Neural progenitor cell (in vitro differentiated cells): ENCODE measurements at regions not wholly inside any gene's neighbourhood (a gene's known extent, or its start where the extent isn't known, plus 50 kb on each side); places are given as distances from the start of the nearest gene placed in this dataset.

Experiments used
- DNase-seq: peaks from one replicate; pipeline ENCODE4 v3.0.0-alpha.2; 2016; ENCODE audit warnings: low spot score
- H2AFZ ChIP-seq: fragments of 200-600 bp; sonication (generic); replicated peaks from 2 replicates; pipeline ENCODE4 v1.6.1; 2016; ENCODE audit warnings: antibody characterized with exemption
- H3F3A ChIP-seq: fragments of 200-600 bp; sonication (generic); 2 replicates; pipeline ENCODE4 v1.6.1; 2016; ENCODE audit warnings: antibody characterized with exemption, low read depth
- H3K27ac ChIP-seq: fragments of 200-600 bp; sonication (generic); 2 replicates; pipeline ENCODE4 v1.5.1; 2016; ENCODE audit warnings: mild to moderate bottlenecking
- H3K27me3 ChIP-seq: fragments of 200-600 bp; sonication (generic); 2 replicates; pipeline ENCODE4 v1.6.1; 2016; ENCODE audit warnings: mild to moderate bottlenecking, moderate library complexity
- H3K36me3 ChIP-seq: fragments of 200-600 bp; sonication (generic); 2 replicates; pipeline ENCODE4 v1.5.1; 2016
- H3K4me1 ChIP-seq: fragments of 200-600 bp; sonication (generic); 2 replicates; pipeline ENCODE4 v1.6.1; 2016; ENCODE audit warnings: mixed run types
- H3K4me2 ChIP-seq: fragments of 200-600 bp; sonication (generic); 2 replicates; pipeline ENCODE4 v1.6.1; 2016
- H3K4me3 ChIP-seq: fragments of 200-600 bp; sonication (generic); 2 replicates; pipeline ENCODE4 v1.5.1; 2016
- H3K79me2 ChIP-seq: fragments of 200-600 bp; sonication (generic); 2 replicates; pipeline ENCODE4 v1.6.1; 2016; ENCODE audit warnings: low read depth
- H3K9ac ChIP-seq: fragments of 200-600 bp; sonication (generic); 2 replicates; pipeline ENCODE4 v1.6.1; 2016
- H3K9me3 ChIP-seq: fragments of 200-600 bp; sonication (generic); 2 replicates; pipeline ENCODE4 v1.5.1; 2016; ENCODE audit warnings: low read depth
- H4K20me1 ChIP-seq: fragments of 200-600 bp; sonication (generic); 2 replicates; pipeline ENCODE4 v1.6.1; 2016; ENCODE audit warnings: low read depth
- H3K27ac Mint-ChIP-seq: 3 replicates; pipeline ENCODE4 v1.8.0; 2021; ENCODE audit warnings: mixed read lengths
- H3K27me3 Mint-ChIP-seq: 2 replicates; pipeline ENCODE4 v1.8.0; 2022; ENCODE audit warnings: low read depth, mild to moderate bottlenecking, inconsistent platforms, moderate library complexity, mixed read lengths; ENCODE audit not compliant: insufficient read depth
- H3K36me3 Mint-ChIP-seq: 3 replicates; pipeline ENCODE4 v1.8.0; 2021; ENCODE audit warnings: mixed read lengths
- H3K4me1 Mint-ChIP-seq: 3 replicates; pipeline ENCODE4 v1.8.0; 2021; ENCODE audit warnings: mixed read lengths
- H3K4me3 Mint-ChIP-seq: 3 replicates; pipeline ENCODE4 v1.8.0; 2021; ENCODE audit warnings: mild to moderate bottlenecking, moderate library complexity, mixed read lengths
- H3K9me3 Mint-ChIP-seq: 3 replicates; pipeline ENCODE4 v1.8.0; 2020; ENCODE audit warnings: mixed read lengths
- CTCF ChIP-seq: fragments of 200-600 bp; sonication (generic); IDR thresholded peaks from 2 replicates; pipeline ENCODE4 v1.5.1; 2017; ENCODE audit warnings: antibody characterized with exemption, mild to moderate bottlenecking
- EZH2 ChIP-seq: fragments of 200-600 bp; sonication (generic); IDR thresholded peaks from 2 replicates; pipeline ENCODE4 v1.6.1; 2017; ENCODE audit warnings: antibody characterized with exemption, mild to moderate bottlenecking, moderate library complexity
- EZH2phosphoT487 ChIP-seq: fragments of 200-600 bp; sonication (generic); IDR thresholded peaks from 2 replicates; pipeline ENCODE4 v1.6.1; 2017; ENCODE audit warnings: antibody characterized with exemption

- Histone ChIP-seq H3K4me3 (no peak overlapping the region), H3K9me3 (no peaks in the 10 kb centered on the region), H3K79me2 (no peaks in the 10 kb centered on the region), H3K36me3 (no peaks in the 10 kb centered on the region), H4K20me1 (no peaks in the 10 kb centered on the region), H3K4me2 (no peak overlapping the region), H3K27ac (no peak overlapping the region), H3K4me1 (no peaks in the 10 kb centered on the region), H3F3A (no peaks in the 10 kb centered on the region), H3K9ac (no peak overlapping the region), H3K27me3 (no peaks in the 10 kb centered on the region), H2AFZ (no peak overlapping the region)
- DNase-seq: no peak
- Mint-ChIP-seq H3K9me3 (no peaks in the 10 kb centered on the region), H3K4me3 (no peak overlapping the region), H3K27me3 (peaks cover 2% of the 10 kb centered on the region), H3K4me1 (no peaks in the 10 kb centered on the region), H3K36me3 (no peaks in the 10 kb centered on the region), H3K27ac (no peak overlapping the region)
- TF ChIP-seq EZH2 (no peak), EZH2phosphoT487 (no peak), CTCF (no peak)
These were observed 225.3 kb upstream of the THUMPD2 start for GRCh38 chr2:40004336-40004735.

DNA sequence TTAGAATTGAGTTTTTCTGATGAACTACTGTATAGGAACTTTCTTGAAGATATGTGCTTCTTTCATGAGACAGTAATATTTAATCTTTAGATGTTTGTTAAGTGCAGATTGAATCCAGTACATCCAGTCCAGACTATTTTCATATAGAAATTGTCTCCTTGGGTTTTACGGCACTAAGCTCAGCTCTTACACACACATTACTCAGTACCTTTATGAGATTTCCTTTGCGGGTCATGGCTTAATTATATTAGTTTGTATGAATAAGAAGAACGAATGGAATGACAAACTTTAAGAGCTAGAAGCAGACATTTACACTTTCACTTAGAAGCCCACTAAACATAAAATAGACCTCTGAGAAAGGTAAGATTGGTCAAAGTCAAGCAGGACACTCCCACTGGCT is 223.3 kb upstream of the THUMPD2 start:
- H3K79me2 ChIP-seq: no peaks in the 10 kb centered on the region
- H3K4me1 ChIP-seq: no peaks in the 10 kb centered on the region
- no peaks in the 10 kb centered on the region for H3K36me3 ChIP-seq
- no peaks in the 10 kb centered on the region for H4K20me1 ChIP-seq
- Mint-ChIP-seq H3K27me3 (peaks cover 2% of the 10 kb centered on the region), H3K36me3 (no peaks in the 10 kb centered on the region), H3K27ac (no peak overlapping the region), H3K9me3 (no peaks in the 10 kb centered on the region), H3K4me1 (no peaks in the 10 kb centered on the region), H3K4me3 (no peak overlapping the region)
- DNase-seq: no peak
- no peak for TF ChIP-seq EZH2phosphoT487
- no peak for TF ChIP-seq EZH2
- no peak for TF ChIP-seq CTCF
- no peaks in the 10 kb centered on the region for H3F3A ChIP-seq
- H3K4me3 ChIP-seq: no peak overlapping the region
- no peaks in the 10 kb centered on the region for H3K27me3 ChIP-seq
- no peak overlapping the region for H3K4me2 ChIP-seq
- H3K27ac ChIP-seq: no peak overlapping the region
- H2AFZ ChIP-seq: no peak overlapping the region
- H3K9ac ChIP-seq: no peak overlapping the region
- no peaks in the 10 kb centered on the region for H3K9me3 ChIP-seq

DNA sequence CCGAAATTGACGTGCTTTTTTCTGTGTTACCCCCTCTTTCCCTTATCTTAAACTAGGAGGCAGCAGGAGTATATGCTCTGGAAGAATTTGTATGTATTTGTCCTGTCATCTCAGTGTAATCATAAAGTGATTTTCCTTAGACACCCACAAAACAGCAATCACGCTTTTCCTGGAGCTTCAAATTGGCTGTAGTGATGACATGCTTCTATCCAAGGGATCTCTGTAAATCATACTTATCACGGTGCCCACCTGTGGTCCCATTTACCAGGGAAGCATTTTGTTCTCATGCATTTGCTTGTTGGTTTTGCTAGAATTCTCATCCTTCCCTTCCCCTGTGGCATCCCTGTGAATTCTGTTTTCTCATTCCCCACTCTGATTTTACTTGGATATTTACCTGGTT is 220.8 kb upstream of the THUMPD2 start:
- Histone ChIP-seq H3K9ac (no peak overlapping the region), H3K36me3 (no peaks in the 10 kb centered on the region), H4K20me1 (no peaks in the 10 kb centered on the region), H3K27me3 (no peaks in the 10 kb centered on the region), H3K9me3 (no peaks in the 10 kb centered on the region), H3K4me2 (no peak overlapping the region), H3F3A (no peaks in the 10 kb centered on the region), H3K4me1 (no peaks in the 10 kb centered on the region), H3K4me3 (no peak overlapping the region), H2AFZ (no peak overlapping the region), H3K79me2 (no peaks in the 10 kb centered on the region), H3K27ac (no peak overlapping the region)
- TF ChIP-seq EZH2phosphoT487 (no peak), EZH2 (no peak), CTCF (no peak)
- Mint-ChIP-seq H3K27ac (no peak overlapping the region), H3K9me3 (no peaks in the 10 kb centered on the region), H3K27me3 (no peaks in the 10 kb centered on the region), H3K36me3 (no peaks in the 10 kb centered on the region), H3K4me3 (no peak overlapping the region), H3K4me1 (no peaks in the 10 kb centered on the region)
- no peak for DNase-seq

DNA sequence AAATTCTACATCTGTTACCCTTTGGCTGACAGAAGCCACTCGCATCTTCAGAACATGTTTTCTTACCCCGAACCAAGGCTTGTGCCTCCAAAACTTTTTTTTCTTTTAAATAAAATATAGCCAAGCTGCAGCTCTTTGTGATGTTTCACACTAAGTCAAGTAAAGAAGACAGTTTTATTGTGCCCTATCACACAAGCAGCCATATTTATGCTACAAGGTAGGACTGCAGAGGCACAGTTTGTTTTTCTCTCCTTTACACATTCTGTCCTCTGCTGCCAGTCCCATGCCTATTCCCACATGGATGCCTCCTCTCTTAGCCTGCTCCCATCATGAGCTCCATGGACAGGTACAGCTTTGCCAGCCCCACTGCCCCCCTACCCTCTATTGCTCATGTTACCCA is 219.6 kb upstream of the THUMPD2 start:
- Mint-ChIP-seq H3K27ac (no peak overlapping the region), H3K9me3 (no peaks in the 10 kb centered on the region), H3K4me1 (no peaks in the 10 kb centered on the region), H3K4me3 (no peak overlapping the region), H3K27me3 (no peaks in the 10 kb centered on the region), H3K36me3 (no peaks in the 10 kb centered on the region)
- H3K79me2 ChIP-seq: no peaks in the 10 kb centered on the region
- H3K36me3 ChIP-seq: no peaks in the 10 kb centered on the region
- TF ChIP-seq EZH2phosphoT487 (no peak), CTCF (no peak), EZH2 (no peak)
- no peaks in the 10 kb centered on the region for H4K20me1 ChIP-seq
- H3K27ac ChIP-seq: no peak overlapping the region
- H3F3A ChIP-seq: no peaks in the 10 kb centered on the region
- no peaks in the 10 kb centered on the region for H3K9me3 ChIP-seq
- H3K4me2 ChIP-seq: no peak overlapping the region
- H2AFZ ChIP-seq: no peak overlapping the region
- no peak overlapping the region for H3K9ac ChIP-seq
- no peaks in the 10 kb centered on the region for H3K4me1 ChIP-seq
- no peak overlapping the region for H3K4me3 ChIP-seq
- DNase-seq: no peak
- no peaks in the 10 kb centered on the region for H3K27me3 ChIP-seq
